ENCODE measurements at regions not wholly inside any gene's neighbourhood (a gene's known extent, or its start where the extent isn't known, plus 50 kb on each side); places are given as distances from the start of the nearest gene placed in this dataset.

GRCh38 chr10:61301575-61301974, 151.6 kb downstream of the TMEM26 start:
- TF ChIP-seq CTCF (conservative IDR thresholded peaks at IDR 0.05) (no peak), ZFX (IDR thresholded peaks at IDR 0.05) (no peak)
